H1 (cell line): ENCODE measurements at regions not wholly inside any gene's neighbourhood (a gene's known extent, or its start where the extent isn't known, plus 50 kb on each side); places are given as distances from the start of the nearest gene placed in this dataset.

Experiments used
- CTCF ChIA-PET: fragments of 300-600 bp; sonication (Branson Sonifier 250); formaldehyde crosslinking; loops from one replicate; lab custom pipeline; 2021; ENCODE audit not compliant: partially characterized antibody; lab: Charles Lee
- POLR2A ChIA-PET: fragments of 300-600 bp; sonication (Branson Sonifier 250); formaldehyde crosslinking; loops from one replicate; lab custom pipeline; 2021; ENCODE audit warnings: inconsistent platforms; ENCODE audit not compliant: partially characterized antibody; lab: Charles Lee
- DNase-seq, 2 experiments: peaks; one replicate each; pipeline versions ENCODE4 v3.0.0 to v3.0.0-alpha.2; 2010 to 2022; ENCODE audit warnings: low spot score in 2 of 2, low read depth in 1 of 2, mixed read lengths in 1 of 2
- FAIRE-seq: peaks from 2 replicates; lab custom pipeline; 2011; peaks lifted over from hg19 to GRCh38; lab: Jason Lieb, UNC
- H2AFZ ChIP-seq: 2 replicates; pipeline ENCODE4 v1.8.1; 2012; ENCODE audit warnings: low read length, inconsistent platforms
- H2AK5ac ChIP-seq: 2 replicates; pipeline ENCODE4 v1.6.1; 2013; ENCODE audit warnings: low read depth, low read length
- H2BK120ac ChIP-seq: replicated peaks from 2 replicates; pipeline ENCODE3; 2013; ENCODE audit warnings: low read depth, low read length, inconsistent platforms
- H2BK12ac ChIP-seq: 2 replicates; pipeline ENCODE4 v1.6.1; 2013; ENCODE audit warnings: low read depth, low read length
- H2BK15ac ChIP-seq: 2 replicates; pipeline ENCODE4 v1.6.1; 2013; ENCODE audit warnings: low read length
- H2BK20ac ChIP-seq: 2 replicates; pipeline ENCODE4 v1.6.1; 2013; ENCODE audit warnings: low read length
- H2BK5ac ChIP-seq: 2 replicates; pipeline ENCODE4 v1.6.1; 2013; ENCODE audit warnings: low read depth, low read length
- H3K14ac ChIP-seq: 2 replicates; pipeline ENCODE4 v1.6.1; 2013; ENCODE audit warnings: inconsistent platforms; ENCODE audit not compliant: insufficient read length
- H3K18ac ChIP-seq: 2 replicates; pipeline ENCODE4 v1.6.1; 2013; ENCODE audit warnings: low read length; ENCODE audit errors: extremely low read depth
- H3K23ac ChIP-seq: 2 replicates; pipeline ENCODE4 v1.6.1; 2013; ENCODE audit warnings: inconsistent platforms; ENCODE audit not compliant: insufficient read length
- H3K23me2 ChIP-seq: 2 replicates; pipeline ENCODE4 v1.6.1; 2013; ENCODE audit warnings: low read depth, low read length
- H3K27ac ChIP-seq: 2 replicates; pipeline ENCODE4 v1.6.1; 2011; ENCODE audit warnings: low read depth, low read length, inconsistent platforms
- H3K27me3 ChIP-seq, 4 experiments: replicated peaks in 1 of 4; 1 replicate in 1 of 4; 2 replicates in 3 of 4; pipeline versions ENCODE4 v1.6.1 to v1.8.1; 2011 to 2013; ENCODE audit warnings: low read length in 3 of 4, mild to moderate bottlenecking in 3 of 4, inconsistent platforms in 2 of 4, mixed read lengths in 2 of 4, moderate library complexity in 1 of 4; ENCODE audit not compliant: control insufficient read depth in 3 of 4, insufficient read depth in 3 of 4; ENCODE audit errors: extremely low read depth in 1 of 4
- H3K36me3 ChIP-seq, 4 experiments: 2 replicates each; pipeline versions ENCODE4 v1.6.1 to v1.8.1; 2011 to 2013; ENCODE audit warnings: mild to moderate bottlenecking in 4 of 4, low read length in 3 of 4, moderate library complexity in 2 of 4, control low read depth in 1 of 4, inconsistent platforms in 1 of 4; ENCODE audit not compliant: insufficient read depth in 4 of 4, control insufficient read depth in 2 of 4
- H3K4ac ChIP-seq: replicated peaks from 2 replicates; pipeline ENCODE3; 2013; ENCODE audit warnings: low read length, low read depth, mixed read lengths, inconsistent platforms; ENCODE audit not compliant: insufficient read length
- H3K4me1 ChIP-seq, 4 experiments: replicated peaks in 1 of 4; 1 replicate in 1 of 4; 2 replicates in 3 of 4; pipeline versions ENCODE4 v1.6.1 to v1.8.1; 2011 to 2013; ENCODE audit warnings: low read length in 3 of 4, inconsistent platforms in 2 of 4, mixed read lengths in 1 of 4; ENCODE audit not compliant: insufficient read depth in 4 of 4, control insufficient read depth in 3 of 4
- H3K4me2 ChIP-seq, 2 experiments: 2 replicates each; pipeline versions ENCODE4 v1.6.1 to v1.8.1; 2011 to 2013; ENCODE audit warnings: low read depth in 2 of 2, low read length in 2 of 2, control low read depth in 1 of 2, inconsistent platforms in 1 of 2, mild to moderate bottlenecking in 1 of 2; ENCODE audit not compliant: insufficient read depth in 1 of 2
- H3K4me3 ChIP-seq, 4 experiments: fragments of 200-600, 300-600 bp in 1 of 4; sonication (generic), shearing (Covaris generic), sonication (Bioruptor Twin) in 1 of 4; 2 replicates each; pipeline versions ENCODE4 v1.5.1 to v1.8.1; 2011 to 2016; ENCODE audit warnings: low read length in 4 of 4, low read depth in 3 of 4, control low read depth in 2 of 4, inconsistent platforms in 2 of 4, mild to moderate bottlenecking in 2 of 4, mixed read lengths in 1 of 4, moderate library complexity in 1 of 4; ENCODE audit not compliant: insufficient read depth in 2 of 4; ENCODE audit errors: extremely low read depth in 1 of 4
- H3K56ac ChIP-seq: replicated peaks from 2 replicates; pipeline ENCODE3; 2013; ENCODE audit warnings: low read depth, mild to moderate bottlenecking, mixed read lengths, low read length, inconsistent platforms; ENCODE audit not compliant: insufficient read length
- H3K79me1 ChIP-seq: 2 replicates; pipeline ENCODE4 v1.6.1; 2013; ENCODE audit warnings: low read depth, low read length, control low read depth
- H3K79me2 ChIP-seq, 2 experiments: 2 replicates each; pipeline versions ENCODE4 v1.6.1 to v1.8.1; 2012 to 2013; ENCODE audit warnings: low read length in 2 of 2, mild to moderate bottlenecking in 2 of 2, inconsistent platforms in 1 of 2; ENCODE audit not compliant: insufficient read depth in 2 of 2, control insufficient read depth in 1 of 2
- H3K9ac ChIP-seq, 4 experiments: replicated peaks in 1 of 4; 1 replicate in 1 of 4; 2 replicates in 3 of 4; pipeline versions ENCODE4 v1.6.1 to v1.8.1; 2011 to 2013; ENCODE audit warnings: low read depth in 3 of 4, low read length in 3 of 4, control low read depth in 2 of 4, mild to moderate bottlenecking in 2 of 4, moderate library complexity in 2 of 4, inconsistent platforms in 1 of 4; ENCODE audit errors: extremely low read depth in 1 of 4
- H3K9me3 ChIP-seq, 2 experiments: 2 replicates each; pipeline versions ENCODE4 v1.6.1 to v1.8.1; 2012 to 2013; ENCODE audit warnings: mild to moderate bottlenecking in 2 of 2, moderate library complexity in 2 of 2, control low read depth in 1 of 2, inconsistent platforms in 1 of 2, low read depth in 1 of 2, low read length in 1 of 2, mixed read lengths in 1 of 2; ENCODE audit not compliant: insufficient read depth in 2 of 2
- H4K20me1 ChIP-seq, 2 experiments: replicated peaks in 1 of 2; 2 replicates each; pipeline versions ENCODE3 to v1.8.1; 2011 to 2013; ENCODE audit warnings: inconsistent platforms in 2 of 2, low read length in 2 of 2, mild to moderate bottlenecking in 1 of 2; ENCODE audit not compliant: insufficient read depth in 2 of 2, control insufficient read depth in 1 of 2
- H4K5ac ChIP-seq: 2 replicates; pipeline ENCODE4 v1.6.1; 2013; ENCODE audit warnings: low read length, low read depth, mixed read lengths, inconsistent platforms; ENCODE audit not compliant: insufficient read length
- H4K8ac ChIP-seq: 2 replicates; pipeline ENCODE4 v1.8.0; 2013; ENCODE audit warnings: mild to moderate bottlenecking, moderate library complexity, low read length, inconsistent platforms; ENCODE audit not compliant: insufficient read depth; ENCODE audit errors: extremely low read depth
- H4K91ac ChIP-seq: replicated peaks from 2 replicates; pipeline ENCODE3; 2013; ENCODE audit warnings: low read length, mixed read lengths, inconsistent platforms; ENCODE audit not compliant: insufficient read length
- ASH2L ChIP-seq: fragments of 200-600, 300-600 bp; sonication (generic); IDR thresholded peaks from one replicate; pipeline ENCODE4 v1.7.1; 2017; ENCODE audit warnings: low read length
- EP300 ChIP-seq, 2 experiments: IDR thresholded peaks; 1 replicate in 1 of 2; 2 replicates in 1 of 2; pipeline ENCODE4 v1.6.1; 2011 to 2012; ENCODE audit warnings: low read depth in 2 of 2, low read length in 2 of 2, mild to moderate bottlenecking in 2 of 2, borderline replicate concordance in 1 of 2, inconsistent platforms in 1 of 2, moderate library complexity in 1 of 2
- HDAC6 ChIP-seq: IDR thresholded peaks from one replicate; pipeline ENCODE4 v1.7.1; 2012; ENCODE audit warnings: low read depth, mild to moderate bottlenecking, inconsistent platforms, low read length, moderate library complexity
- NANOG ChIP-seq: IDR thresholded peaks from 2 replicates; pipeline ENCODE4 v1.6.1; 2011; ENCODE audit warnings: low read length, low read depth, mild to moderate bottlenecking, inconsistent platforms; ENCODE audit not compliant: insufficient read depth, poor library complexity, severe bottlenecking
- NRF1 ChIP-seq: IDR thresholded peaks from 2 replicates; pipeline ENCODE4 v1.6.1; 2011; ENCODE audit warnings: mild to moderate bottlenecking, low read depth, low read length, improper control_type of control experiment
- SIRT6 ChIP-seq: IDR thresholded peaks from one replicate; pipeline ENCODE4 v1.7.1; 2012; ENCODE audit warnings: low read length, inconsistent platforms
- SRF ChIP-seq: IDR thresholded peaks from 2 replicates; pipeline ENCODE4 v1.6.1; 2011; ENCODE audit warnings: mild to moderate bottlenecking, low read depth, low read length, moderate library complexity
- TAF1 ChIP-seq: IDR thresholded peaks from 2 replicates; pipeline ENCODE4 v1.6.1; 2011; ENCODE audit warnings: mild to moderate bottlenecking, low read depth, low read length
- ZNF274 ChIP-seq: IDR thresholded peaks from 2 replicates; pipeline ENCODE4 v1.7.0; 2012; ENCODE audit warnings: low read length, borderline replicate concordance; ENCODE audit errors: extremely low read depth
- WGBS, 2 experiments: shearing (Covaris generic) in 1 of 2; methylation state at CpG; one replicate each; pipeline versions ENCODE4 v1.1.6 to v1.1.7; 2013 to 2015; ENCODE audit warnings: low lambda C conversion rate in 2 of 2, mixed read lengths in 2 of 2, inconsistent platforms in 1 of 2, low coverage in 1 of 2, missing lambda C conversion rate in 1 of 2; ENCODE audit not compliant: insufficient replicate concordance in 2 of 2, insufficient coverage in 1 of 2, insufficient read length in 1 of 2; ENCODE audit errors: extremely low coverage in 1 of 2, missing lambda C conversion rate in 1 of 2; 5-methylcytosine and 5-hydroxymethylcytosine counted together

- H2BK15ac ChIP-seq: no peak overlapping the region
- H4K8ac ChIP-seq: no peak overlapping the region
- no peak overlapping the region for H3K4ac ChIP-seq
- no peak overlapping the region for H3K14ac ChIP-seq
- no peak overlapping the region for H3K4me2 ChIP-seq
- H3K9ac ChIP-seq: no peak overlapping the region
- H4K91ac ChIP-seq: no peak overlapping the region
- H2AK5ac ChIP-seq: no peak overlapping the region
- no peak overlapping the region for H2AFZ ChIP-seq
- no peak overlapping the region for H3K56ac ChIP-seq
- POLR2A ChIA-PET: no interaction called here
- H3K79me1 ChIP-seq: no peaks in the 10 kb centered on the region
- no peak overlapping the region for H2BK120ac ChIP-seq
- no peaks in the 10 kb centered on the region for H3K36me3 ChIP-seq
- DNase-seq: no peak
- no peak overlapping the region for H3K4me3 ChIP-seq
- H3K9me3 ChIP-seq: peaks cover 62 to 82% of the 10 kb centered on the region in 2 experiments
- TF ChIP-seq SIRT6 (no peak), TAF1 (no peak), ASH2L (no peak), NRF1 (no peak), SRF (no peak), NANOG (no peak), EP300 (IDR thresholded peaks at IDR 0.05; ENCODE audit: borderline replicate concordance in 1 of 2, low read depth in 2 of 2, low read length in 2 of 2) (no peak), HDAC6 (no peak), ZNF274 (no peak)
- TF ChIP-seq, all 59 proteins: peak for 0
- H3K23me2 ChIP-seq: no peaks in the 10 kb centered on the region
- H3K27ac ChIP-seq: no peak overlapping the region
- no peaks in the 10 kb centered on the region for H4K20me1 ChIP-seq
- H4K5ac ChIP-seq: no peak overlapping the region
- WGBS, 2 experiments: 74% methylated on average over 4 of the region's 4 CpGs; no CpG with 5 or more reads in 1 of the 2 experiments
- H3K4me1 ChIP-seq: no peaks in the 10 kb centered on the region
- no peak overlapping the region for H2BK12ac ChIP-seq
- no peaks in the 10 kb centered on the region for H3K27me3 ChIP-seq
- no peak overlapping the region for H3K18ac ChIP-seq
- H3K79me2 ChIP-seq: no peaks in the 10 kb centered on the region
- no peak overlapping the region for H3K23ac ChIP-seq
- FAIRE-seq: no peak
- CTCF ChIA-PET: no interaction called here
- no peak overlapping the region for H2BK5ac ChIP-seq
- H2BK20ac ChIP-seq: no peak overlapping the region
Measured at GRCh38 chr9:1383899-1384455, 333.8 kb downstream of the DMRT2 start.
